Fibroblast of lung (primary cell): ENCODE measurements at regions not wholly inside any gene's neighbourhood (a gene's known extent, or its start where the extent isn't known, plus 50 kb on each side); places are given as distances from the start of the nearest gene placed in this dataset.

Experiments used
- DNase-seq, 2 donors: peaks; one replicate each; pipeline versions ENCODE4 v3.0.0 to v3.0.0-alpha.2; 2010; ENCODE audit warnings: low read depth in 2 of 2
- H2AFZ ChIP-seq: 2 replicates; pipeline ENCODE4 v1.5.1; 2012; ENCODE audit warnings: low read length, control low read depth, inconsistent platforms
- H3K27ac ChIP-seq: 2 replicates; pipeline ENCODE4 v1.5.1; 2011; ENCODE audit warnings: low read length, control low read depth; ENCODE audit not compliant: insufficient read depth
- H3K27me3 ChIP-seq: 2 replicates; pipeline ENCODE4 v1.5.1; 2011; ENCODE audit warnings: mild to moderate bottlenecking, low read length; ENCODE audit not compliant: control insufficient read depth, insufficient read depth
- H3K36me3 ChIP-seq: 2 replicates; pipeline ENCODE4 v1.5.1; 2011; ENCODE audit warnings: low read length; ENCODE audit not compliant: control insufficient read depth, insufficient read depth
- H3K4me1 ChIP-seq: 2 replicates; pipeline ENCODE4 v1.5.1; 2011; ENCODE audit warnings: low read length; ENCODE audit not compliant: control insufficient read depth, insufficient read depth; ENCODE audit errors: extremely low read depth
- H3K4me2 ChIP-seq: 2 replicates; pipeline ENCODE4 v1.5.1; 2011; ENCODE audit warnings: low read length, control low read depth; ENCODE audit not compliant: insufficient read depth; ENCODE audit errors: extremely low read depth
- H3K4me3 ChIP-seq, 4 experiments: fragments of 200-600 bp in 1 of 4; sonication (generic) in 1 of 4; replicated peaks in 1 of 4; 2 replicates each; pipeline ENCODE4 v1.5.1; 2011 to 2016; ENCODE audit warnings: low read length in 4 of 4, low read depth in 3 of 4, mild to moderate bottlenecking in 3 of 4, control low read depth in 2 of 4, inconsistent platforms in 1 of 4, mixed read lengths in 1 of 4; ENCODE audit not compliant: insufficient read depth in 1 of 4; ENCODE audit errors: control extremely low read depth in 1 of 4
- H3K79me2 ChIP-seq: 2 replicates; pipeline ENCODE4 v1.5.1; 2012; ENCODE audit warnings: mild to moderate bottlenecking, low read length, inconsistent platforms; ENCODE audit not compliant: control insufficient read depth, insufficient read depth
- H3K9ac ChIP-seq: 2 replicates; pipeline ENCODE4 v1.5.1; 2011; ENCODE audit warnings: mild to moderate bottlenecking, low read length, control low read depth; ENCODE audit not compliant: insufficient read depth
- H3K9me3 ChIP-seq: 2 replicates; pipeline ENCODE4 v1.5.1; 2012; ENCODE audit warnings: low read depth, low read length; ENCODE audit not compliant: control insufficient read depth, insufficient read depth
- H4K20me1 ChIP-seq: 2 replicates; pipeline ENCODE4 v1.5.1; 2011; ENCODE audit warnings: low read length; ENCODE audit not compliant: control insufficient read depth, insufficient read depth; ENCODE audit errors: extremely low read depth
- EZH2 ChIP-seq: IDR thresholded peaks from 2 replicates; pipeline ENCODE4 v1.5.1; 2012; ENCODE audit warnings: low read length, control low read depth, mild to moderate bottlenecking; ENCODE audit errors: missing control alignments
- TF ChIP-seq, protein P1 (sequence below), 2 donors: IDR thresholded peaks in 1 of 2; conservative IDR thresholded peaks in 1 of 2; 1 replicate in 1 of 2; 2 replicates in 1 of 2; pipeline ENCODE4 v1.5.1; 2011 to 2012; ENCODE audit warnings: low read length in 2 of 2, control low read depth in 1 of 2, inconsistent platforms in 1 of 2, low read depth in 1 of 2, mild to moderate bottlenecking in 1 of 2

DNA sequence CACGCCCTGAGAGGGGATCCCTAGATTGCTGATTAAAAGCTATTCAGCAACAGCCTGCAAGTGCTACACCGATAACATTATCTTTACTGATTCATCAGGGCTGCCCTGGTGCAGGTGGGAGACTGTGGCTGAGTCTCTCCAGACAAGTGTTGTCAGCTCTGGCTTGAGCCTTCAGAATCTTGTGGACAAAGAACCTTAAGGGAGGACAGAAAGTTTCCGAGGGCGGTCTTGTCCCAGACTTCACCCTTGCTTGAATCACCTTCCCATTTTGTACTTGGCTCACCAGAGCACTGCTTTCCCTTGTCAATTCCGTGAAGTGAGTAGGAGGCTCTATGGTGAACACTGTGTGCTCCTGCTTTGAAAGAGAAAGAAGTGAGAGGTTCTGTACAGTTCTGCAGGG, 88.6 kb upstream of the PCSK2 start:
- no peak overlapping the region for H3K27ac ChIP-seq
- no peaks in the 10 kb centered on the region for H3K9me3 ChIP-seq
- TF ChIP-seq, protein P1, sequence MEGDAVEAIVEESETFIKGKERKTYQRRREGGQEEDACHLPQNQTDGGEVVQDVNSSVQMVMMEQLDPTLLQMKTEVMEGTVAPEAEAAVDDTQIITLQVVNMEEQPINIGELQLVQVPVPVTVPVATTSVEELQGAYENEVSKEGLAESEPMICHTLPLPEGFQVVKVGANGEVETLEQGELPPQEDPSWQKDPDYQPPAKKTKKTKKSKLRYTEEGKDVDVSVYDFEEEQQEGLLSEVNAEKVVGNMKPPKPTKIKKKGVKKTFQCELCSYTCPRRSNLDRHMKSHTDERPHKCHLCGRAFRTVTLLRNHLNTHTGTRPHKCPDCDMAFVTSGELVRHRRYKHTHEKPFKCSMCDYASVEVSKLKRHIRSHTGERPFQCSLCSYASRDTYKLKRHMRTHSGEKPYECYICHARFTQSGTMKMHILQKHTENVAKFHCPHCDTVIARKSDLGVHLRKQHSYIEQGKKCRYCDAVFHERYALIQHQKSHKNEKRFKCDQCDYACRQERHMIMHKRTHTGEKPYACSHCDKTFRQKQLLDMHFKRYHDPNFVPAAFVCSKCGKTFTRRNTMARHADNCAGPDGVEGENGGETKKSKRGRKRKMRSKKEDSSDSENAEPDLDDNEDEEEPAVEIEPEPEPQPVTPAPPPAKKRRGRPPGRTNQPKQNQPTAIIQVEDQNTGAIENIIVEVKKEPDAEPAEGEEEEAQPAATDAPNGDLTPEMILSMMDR (conservative IDR thresholded peaks at IDR 0.05 in 1 of 2, IDR thresholded peaks at IDR 0.05 in 1 of 2; ENCODE audit: low read depth in 1 of 2, low read length in 2 of 2), result no peak
- no peak for TF ChIP-seq EZH2
- H3K4me2 ChIP-seq, result no peak overlapping the region
- no peaks in the 10 kb centered on the region for H3K36me3 ChIP-seq
- no peaks in the 10 kb centered on the region for H3K4me1 ChIP-seq
- no peaks in the 10 kb centered on the region for H3K79me2 ChIP-seq
- H4K20me1 ChIP-seq, result no peaks in the 10 kb centered on the region
- no peak for DNase-seq
- no peaks in the 10 kb centered on the region for H3K27me3 ChIP-seq
- H3K9ac ChIP-seq, result no peak overlapping the region
- no peak overlapping the region for H2AFZ ChIP-seq
- no peak overlapping the region for H3K4me3 ChIP-seq

DNA sequence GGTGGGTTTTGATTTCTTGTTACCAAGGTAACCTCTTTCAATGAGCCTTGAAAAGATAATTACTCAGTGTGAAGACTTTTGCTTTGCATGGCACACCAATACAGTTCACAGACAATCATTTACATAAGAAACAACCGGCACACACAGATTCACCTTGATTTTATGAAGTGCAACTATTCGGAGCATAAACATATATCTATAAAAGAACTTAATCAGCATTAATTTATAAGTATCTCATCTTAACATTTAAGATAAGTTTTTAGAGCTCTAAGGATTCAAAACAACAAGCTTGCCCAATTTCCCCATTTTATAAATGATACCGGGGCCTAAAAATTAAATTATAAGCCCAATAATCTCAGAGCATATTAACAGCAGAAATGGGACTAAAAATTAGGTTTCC, 85.9 kb upstream of the PCSK2 start:
- Histone ChIP-seq H3K9me3 (no peaks in the 10 kb centered on the region), H2AFZ (no peak overlapping the region), H3K9ac (no peak overlapping the region), H3K36me3 (no peaks in the 10 kb centered on the region), H4K20me1 (no peaks in the 10 kb centered on the region), H3K79me2 (no peaks in the 10 kb centered on the region), H3K27ac (no peak overlapping the region), H3K4me3 (no peak overlapping the region), H3K27me3 (no peaks in the 10 kb centered on the region), H3K4me1 (no peaks in the 10 kb centered on the region), H3K4me2 (no peak overlapping the region)
- TF ChIP-seq EZH2, result no peak
- TF ChIP-seq, protein P1 (conservative IDR thresholded peaks at IDR 0.05 in 1 of 2, IDR thresholded peaks at IDR 0.05 in 1 of 2; ENCODE audit: low read depth in 1 of 2, low read length in 2 of 2), result no peak
- no peak for DNase-seq

DNA sequence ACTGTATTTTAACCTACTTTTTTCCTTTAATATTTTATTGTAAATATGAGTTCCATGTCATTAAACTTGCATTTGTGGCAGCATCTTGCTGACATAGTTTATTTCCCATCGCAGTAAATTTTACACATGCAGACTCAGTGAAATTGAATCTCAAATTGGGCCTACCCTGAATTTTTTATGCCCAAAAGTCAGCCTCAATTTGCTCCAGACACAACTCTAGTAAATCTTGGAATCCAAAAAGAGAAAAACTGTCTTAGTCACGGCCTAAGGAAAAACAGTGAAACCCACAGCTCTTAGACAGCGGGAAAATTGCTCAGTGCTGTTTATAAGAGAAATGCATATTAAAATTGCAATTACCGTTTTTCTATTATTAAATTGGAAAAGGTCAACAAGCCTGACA, 85.3 kb upstream of the PCSK2 start:
- no peaks in the 10 kb centered on the region for H3K36me3 ChIP-seq
- no peak overlapping the region for H3K4me2 ChIP-seq
- no peak overlapping the region for H3K4me3 ChIP-seq
- no peak overlapping the region for H3K9ac ChIP-seq
- H4K20me1 ChIP-seq, result no peaks in the 10 kb centered on the region
- H2AFZ ChIP-seq, result no peak overlapping the region
- no peaks in the 10 kb centered on the region for H3K4me1 ChIP-seq
- no peaks in the 10 kb centered on the region for H3K27me3 ChIP-seq
- TF ChIP-seq, protein P1 (conservative IDR thresholded peaks at IDR 0.05 in 1 of 2, IDR thresholded peaks at IDR 0.05 in 1 of 2; ENCODE audit: low read depth in 1 of 2, low read length in 2 of 2), result no peak
- no peak for TF ChIP-seq EZH2
- no peak overlapping the region for H3K27ac ChIP-seq
- no peaks in the 10 kb centered on the region for H3K79me2 ChIP-seq
- H3K9me3 ChIP-seq, result no peaks in the 10 kb centered on the region
- DNase-seq, result no peak
